ENCODE measurements at regions not wholly inside any gene's neighbourhood (a gene's known extent, or its start where the extent isn't known, plus 50 kb on each side); places are given as distances from the start of the nearest gene placed in this dataset.
A peak's percentile ranks its signal among the peaks of the same experiment; 100 is the strongest.

DNA sequence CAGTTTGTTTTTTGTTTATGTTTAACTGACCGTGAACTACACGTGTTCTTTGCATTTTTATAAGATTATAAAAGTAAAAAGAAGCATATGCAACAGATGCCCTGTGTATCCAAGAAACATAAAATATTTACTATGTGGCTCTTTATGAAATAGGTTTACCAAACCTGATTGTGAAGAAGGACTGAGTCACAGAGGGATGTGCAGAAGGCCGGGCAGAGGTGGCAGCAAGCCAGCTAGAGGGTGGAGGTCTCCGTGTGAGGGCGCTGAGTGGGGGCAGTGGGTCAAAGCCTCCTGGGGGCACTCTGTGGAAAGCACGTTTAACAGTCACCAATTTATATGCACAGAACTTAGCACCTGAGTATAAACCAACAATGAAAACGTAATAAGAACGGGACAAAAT is 97.2 kb downstream of the TMEM18 start:
- DNase-seq, result peak in 1 of 2 experiments; percentile 42
- Histone ChIP-seq H3F3A (ENCODE audit: insufficient read depth, low read depth) (peaks cover 20% of the 10 kb centered on the region; the same call in 1 of the 2 replicates), H3K4me3 (peak overlapping the region; percentile 5; the same call in 1 of the 2 replicates), H3K27me3 (ENCODE audit: insufficient read depth, low read depth) (0 out of 2 replicates have a peak, but pooled peaks cover 5% of the 10 kb centered on the region), H3K9me3 (ENCODE audit: insufficient read depth, low read depth) (no peaks in the 10 kb centered on the region), H3K79me2 (ENCODE audit: low read depth) (no peaks in the 10 kb centered on the region), H3K4me2 (peak overlapping the region; percentile 53), H3K4me1 (replicated peaks; ENCODE audit: insufficient read depth) (peaks cover 23% of the 10 kb centered on the region), H4K20me1 (ENCODE audit: insufficient read depth) (no peaks in the 10 kb centered on the region), H3K36me3 (ENCODE audit: low read depth) (no peaks in the 10 kb centered on the region), H2AFZ (no peak overlapping the region), H3K9me2 (ENCODE audit: insufficient read depth) (no peaks in the 10 kb centered on the region), H3K27ac (no peak overlapping the region)
- BruUV-seq (replicated peaks), result no TSS peak
- intact Hi-C loops (cut with micrococcal nuclease; ENCODE audit: unreplicated experiment), result no loop called here
- TF ChIP-seq EZH2 (IDR thresholded peaks at IDR 0.05; ENCODE audit: low read depth), result no peak
- TF ChIP-seq, protein P1, sequence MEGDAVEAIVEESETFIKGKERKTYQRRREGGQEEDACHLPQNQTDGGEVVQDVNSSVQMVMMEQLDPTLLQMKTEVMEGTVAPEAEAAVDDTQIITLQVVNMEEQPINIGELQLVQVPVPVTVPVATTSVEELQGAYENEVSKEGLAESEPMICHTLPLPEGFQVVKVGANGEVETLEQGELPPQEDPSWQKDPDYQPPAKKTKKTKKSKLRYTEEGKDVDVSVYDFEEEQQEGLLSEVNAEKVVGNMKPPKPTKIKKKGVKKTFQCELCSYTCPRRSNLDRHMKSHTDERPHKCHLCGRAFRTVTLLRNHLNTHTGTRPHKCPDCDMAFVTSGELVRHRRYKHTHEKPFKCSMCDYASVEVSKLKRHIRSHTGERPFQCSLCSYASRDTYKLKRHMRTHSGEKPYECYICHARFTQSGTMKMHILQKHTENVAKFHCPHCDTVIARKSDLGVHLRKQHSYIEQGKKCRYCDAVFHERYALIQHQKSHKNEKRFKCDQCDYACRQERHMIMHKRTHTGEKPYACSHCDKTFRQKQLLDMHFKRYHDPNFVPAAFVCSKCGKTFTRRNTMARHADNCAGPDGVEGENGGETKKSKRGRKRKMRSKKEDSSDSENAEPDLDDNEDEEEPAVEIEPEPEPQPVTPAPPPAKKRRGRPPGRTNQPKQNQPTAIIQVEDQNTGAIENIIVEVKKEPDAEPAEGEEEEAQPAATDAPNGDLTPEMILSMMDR (conservative IDR thresholded peaks at IDR 0.05), result no peak
- ChIA-PET POLR2A (ENCODE audit: unreplicated experiment) (no interaction called here), CTCF (no interaction called here)

DNA sequence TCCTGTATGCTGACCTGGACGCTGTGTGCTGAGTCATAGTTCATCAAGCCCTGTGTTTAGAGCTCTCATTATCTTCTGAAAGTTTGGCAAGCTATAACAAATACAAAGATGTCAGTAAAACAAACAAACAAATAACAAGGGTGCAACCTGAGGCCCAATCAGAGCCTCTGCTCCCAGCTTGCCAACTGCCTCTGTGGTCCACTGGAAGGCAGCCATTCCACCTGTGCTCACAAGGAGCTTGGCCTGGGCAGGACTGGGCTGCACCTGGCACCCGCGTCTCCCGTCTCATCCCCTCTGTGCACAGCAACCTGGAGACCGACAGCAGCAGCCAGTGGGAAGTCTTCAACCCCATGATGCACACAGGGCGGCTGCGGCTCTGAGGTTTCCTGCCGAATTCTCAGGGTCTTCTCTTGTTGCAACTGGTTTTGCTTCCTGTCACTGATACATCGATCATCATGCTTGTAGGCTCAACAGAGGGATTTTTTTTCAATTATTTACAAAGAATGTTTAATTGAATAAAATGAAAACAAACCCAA is 97.8 kb downstream of the TMEM18 start:
- intact Hi-C loops (cut with micrococcal nuclease; ENCODE audit: unreplicated experiment), result no loop called here
- Histone ChIP-seq H3K36me3 (ENCODE audit: low read depth) (no peaks in the 10 kb centered on the region), H3K4me3 (peak overlapping the region; percentile 5; the same call in 1 of the 2 replicates), H3K4me1 (replicated peaks; ENCODE audit: insufficient read depth) (peaks cover 19% of the 10 kb centered on the region), H2AFZ (peak overlapping the region; percentile 58), H3K79me2 (ENCODE audit: low read depth) (no peaks in the 10 kb centered on the region), H3K9me2 (ENCODE audit: insufficient read depth) (no peaks in the 10 kb centered on the region), H3K4me2 (peak overlapping the region; percentile 53), H4K20me1 (ENCODE audit: insufficient read depth) (no peaks in the 10 kb centered on the region), H3K27ac (no peak overlapping the region), H3K27me3 (ENCODE audit: insufficient read depth, low read depth) (no peaks in the 10 kb centered on the region), H3K9me3 (ENCODE audit: insufficient read depth, low read depth) (no peaks in the 10 kb centered on the region), H3F3A (ENCODE audit: insufficient read depth, low read depth) (peaks cover 20% of the 10 kb centered on the region; the same call in 1 of the 2 replicates)
- ChIA-PET POLR2A (ENCODE audit: unreplicated experiment) (no interaction called here), CTCF (no interaction called here)
- peak in 1 of 2 experiments; percentile 53 for DNase-seq
- no peak for TF ChIP-seq EZH2 (IDR thresholded peaks at IDR 0.05; ENCODE audit: low read depth)
- TF ChIP-seq, protein P1 (conservative IDR thresholded peaks at IDR 0.05), result no peak
- no TSS peak for BruUV-seq (replicated peaks)

- H3K4me1 ChIP-seq (replicated peaks; ENCODE audit: insufficient read depth), result peaks cover 19% of the 10 kb centered on the region
- no peaks in the 10 kb centered on the region for H3K9me2 ChIP-seq (ENCODE audit: insufficient read depth)
- no TSS peak for BruUV-seq (replicated peaks)
- CTCF ChIA-PET, result no interaction called here
- no peak for DNase-seq
- no peak overlapping the region for H3K27ac ChIP-seq
- TF ChIP-seq, protein P1 (conservative IDR thresholded peaks at IDR 0.05), result no peak
- no peak for TF ChIP-seq EZH2 (IDR thresholded peaks at IDR 0.05; ENCODE audit: low read depth)
- intact Hi-C loops (cut with micrococcal nuclease; ENCODE audit: unreplicated experiment), result no loop called here
- H3K36me3 ChIP-seq (ENCODE audit: low read depth), result no peaks in the 10 kb centered on the region
- H3K79me2 ChIP-seq (ENCODE audit: low read depth), result no peaks in the 10 kb centered on the region
- POLR2A ChIA-PET (ENCODE audit: unreplicated experiment), result interaction anchor here (0.6 kb wide), 1 partner anchor 28 kb away, joined by 6 read pairs; no protein-coding TSS in a partner anchor
- H3K27me3 ChIP-seq (ENCODE audit: insufficient read depth, low read depth), result no peaks in the 10 kb centered on the region
- H2AFZ ChIP-seq, result no peak overlapping the region
- H3K4me2 ChIP-seq, result no peak overlapping the region
- H3F3A ChIP-seq (ENCODE audit: insufficient read depth, low read depth), result peaks cover 20% of the 10 kb centered on the region; the same call in 1 of the 2 replicates
- H4K20me1 ChIP-seq (ENCODE audit: insufficient read depth), result no peaks in the 10 kb centered on the region
- H3K9me3 ChIP-seq (ENCODE audit: insufficient read depth, low read depth), result peaks cover 2% of the 10 kb centered on the region; the same call in 1 of the 2 replicates
- H3K4me3 ChIP-seq, result no peak overlapping the region
These were observed 100.9 kb downstream of the TMEM18 start for GRCh38 chr2:576292-576691.
